ENCODE measurements at regions not wholly inside any gene's neighbourhood (a gene's known extent, or its start where the extent isn't known, plus 50 kb on each side); places are given as distances from the start of the nearest gene placed in this dataset.

DNA sequence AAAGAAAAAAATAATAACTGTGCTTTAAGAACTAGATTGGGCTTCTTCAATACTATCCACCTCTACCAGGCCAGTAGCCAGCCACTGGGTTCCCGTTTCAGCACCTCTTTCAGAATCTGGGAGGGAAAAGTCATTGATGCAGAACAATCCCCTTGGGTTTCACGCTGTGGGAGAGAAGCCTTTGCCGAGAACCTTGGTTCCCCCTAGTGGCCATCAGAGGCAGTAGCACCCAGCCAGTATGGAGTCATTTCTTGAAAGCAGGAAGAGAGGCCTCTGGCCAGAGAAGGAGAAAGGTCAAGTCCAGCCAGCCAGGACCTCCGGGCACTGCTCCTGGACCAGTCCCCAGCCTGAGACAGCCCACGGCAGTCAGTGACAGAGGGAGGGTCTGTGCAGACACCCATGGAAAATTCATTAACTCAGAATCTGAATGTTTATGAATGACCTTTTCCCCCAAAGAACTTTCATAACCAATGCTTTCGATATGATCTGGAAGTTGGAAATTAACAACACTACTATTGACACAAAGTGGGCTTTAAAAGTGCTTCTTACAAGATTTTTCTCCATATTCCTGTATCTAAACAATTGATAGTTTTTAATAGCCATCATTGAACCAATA lies 51.2 kb upstream of the CDH5 start:
- Histone ChIP-seq H3K27me3 (ENCODE audit: control insufficient read depth in 1 of 2, insufficient read depth in 2 of 2, low read length in 1 of 2) (no peaks in the 10 kb centered on the region), H3K27ac (ENCODE audit: low read depth in 1 of 2, low read length in 2 of 2) (no peak overlapping the region), H3K9me3 (ENCODE audit: control insufficient read depth, low read length) (no peaks in the 10 kb centered on the region), H3K4me3 (ENCODE audit: low read length in 2 of 2) (no peak overlapping the region), H3K4me1 (ENCODE audit: control insufficient read depth in 1 of 2, insufficient read depth in 2 of 2, low read length in 2 of 2) (no peaks in the 10 kb centered on the region), H3K36me3 (ENCODE audit: control insufficient read depth in 1 of 2, insufficient read depth in 2 of 2, low read length in 1 of 2) (no peaks in the 10 kb centered on the region)
- ATAC-seq (ENCODE audit: low FRiP score): peak; percentile 89
- DNase-seq: peak in 1 of 2 donors; percentile 58
- WGBS, 2 donors: 13 to 15% methylated on average over 6 of the region's 6 CpGs
- intact Hi-C loops (cut with DNase I): no loop called here

DNA sequence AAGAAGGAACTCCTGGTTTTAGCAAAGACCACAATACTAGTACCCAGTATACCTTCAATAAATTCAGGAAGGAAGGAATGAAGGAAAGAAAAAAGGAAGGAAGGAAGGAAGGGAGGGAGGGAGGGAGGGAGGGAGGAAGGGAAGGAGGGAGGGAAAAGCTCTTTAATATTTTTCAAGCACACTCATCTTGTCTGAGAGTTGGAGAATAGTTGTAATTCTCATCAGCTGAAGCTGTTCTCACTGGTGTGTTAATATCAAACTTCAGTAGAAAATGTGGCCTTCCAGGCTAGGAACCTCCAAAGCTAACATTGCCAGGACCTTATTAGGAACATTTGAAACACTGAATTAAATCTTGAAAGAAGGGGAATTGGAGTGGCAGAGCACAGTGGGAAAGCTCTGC lies 55.2 kb upstream of the CDH5 start:
- intact Hi-C loops (cut with DNase I): no loop called here
- Histone ChIP-seq H3K4me1 (ENCODE audit: control insufficient read depth in 1 of 2, insufficient read depth in 2 of 2, low read length in 2 of 2) (no peaks in the 10 kb centered on the region), H3K36me3 (ENCODE audit: control insufficient read depth in 1 of 2, insufficient read depth in 2 of 2, low read length in 1 of 2) (no peaks in the 10 kb centered on the region), H3K4me3 (ENCODE audit: low read length in 2 of 2) (no peak overlapping the region), H3K9me3 (ENCODE audit: control insufficient read depth, low read length) (no peaks in the 10 kb centered on the region), H3K27me3 (ENCODE audit: control insufficient read depth in 1 of 2, insufficient read depth in 2 of 2, low read length in 1 of 2) (no peaks in the 10 kb centered on the region), H3K27ac (ENCODE audit: low read depth in 1 of 2, low read length in 2 of 2) (no peak overlapping the region)
- ATAC-seq (ENCODE audit: low FRiP score): no peak
- DNase-seq: no peak

DNA sequence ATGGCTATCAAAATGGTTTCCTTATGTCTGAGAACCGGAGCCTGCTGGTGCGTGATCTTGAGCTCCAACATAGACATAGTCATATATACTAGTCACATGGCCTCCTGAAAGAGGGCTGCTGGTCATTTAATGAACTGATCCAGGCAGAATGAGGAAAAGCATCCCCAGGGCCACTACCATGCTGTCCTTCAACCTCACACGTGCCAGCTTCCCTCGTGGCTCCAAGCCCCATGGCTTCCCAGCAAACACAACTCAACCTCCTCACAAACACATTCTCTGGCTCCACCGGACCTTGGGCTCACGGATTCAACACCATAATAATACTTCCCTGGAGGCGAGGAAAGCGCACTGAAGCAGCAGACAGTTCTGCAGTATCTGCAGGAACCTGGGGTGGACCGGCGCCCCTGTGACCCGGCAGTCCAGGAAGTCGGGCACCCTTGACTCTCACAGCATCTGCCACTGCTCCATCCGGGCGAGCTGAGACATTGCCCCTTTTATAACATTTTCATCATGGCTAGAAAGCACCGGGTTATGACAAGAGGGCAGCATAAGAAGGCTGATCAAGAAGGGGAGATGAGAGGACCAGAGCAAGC lies 57.2 kb upstream of the CDH5 start:
- 91% methylated on average over 15 of the region's 15 CpGs for WGBS, 2 donors
- H3K36me3 ChIP-seq (ENCODE audit: control insufficient read depth in 1 of 2, insufficient read depth in 2 of 2, low read length in 1 of 2): no peaks in the 10 kb centered on the region
- H3K4me1 ChIP-seq (ENCODE audit: control insufficient read depth in 1 of 2, insufficient read depth in 2 of 2, low read length in 2 of 2): no peaks in the 10 kb centered on the region
- no peak overlapping the region for H3K27ac ChIP-seq (ENCODE audit: low read depth in 1 of 2, low read length in 2 of 2)
- DNase-seq (no peak), ATAC-seq (ENCODE audit: low FRiP score) (no peak)
- intact Hi-C loops (cut with DNase I): no loop called here
- H3K9me3 ChIP-seq (ENCODE audit: control insufficient read depth, low read length): no peaks in the 10 kb centered on the region
- H3K4me3 ChIP-seq (ENCODE audit: low read length in 2 of 2): no peak overlapping the region
- no peaks in the 10 kb centered on the region for H3K27me3 ChIP-seq (ENCODE audit: control insufficient read depth in 1 of 2, insufficient read depth in 2 of 2, low read length in 1 of 2)

DNA sequence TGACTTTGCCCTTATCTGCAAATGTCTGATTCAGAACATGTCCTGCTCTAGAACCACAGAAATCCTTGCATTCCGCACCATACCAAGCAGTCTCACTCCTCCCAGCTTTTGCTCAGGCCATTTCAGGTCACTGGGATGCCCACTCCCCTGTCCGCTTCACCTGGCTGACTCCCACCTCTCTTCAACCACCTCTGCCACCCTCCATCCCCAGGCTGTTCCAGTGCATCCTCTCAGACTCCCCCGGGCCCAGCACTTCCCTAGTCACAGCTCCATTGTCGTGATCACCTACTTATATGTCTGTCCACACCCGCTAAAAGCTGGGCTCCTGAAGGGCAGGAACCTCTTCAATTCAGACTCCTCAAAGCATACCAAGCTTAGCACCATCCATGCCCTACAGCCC lies 58.4 kb upstream of the CDH5 start:
- no peak for ATAC-seq (ENCODE audit: low FRiP score)

DNA sequence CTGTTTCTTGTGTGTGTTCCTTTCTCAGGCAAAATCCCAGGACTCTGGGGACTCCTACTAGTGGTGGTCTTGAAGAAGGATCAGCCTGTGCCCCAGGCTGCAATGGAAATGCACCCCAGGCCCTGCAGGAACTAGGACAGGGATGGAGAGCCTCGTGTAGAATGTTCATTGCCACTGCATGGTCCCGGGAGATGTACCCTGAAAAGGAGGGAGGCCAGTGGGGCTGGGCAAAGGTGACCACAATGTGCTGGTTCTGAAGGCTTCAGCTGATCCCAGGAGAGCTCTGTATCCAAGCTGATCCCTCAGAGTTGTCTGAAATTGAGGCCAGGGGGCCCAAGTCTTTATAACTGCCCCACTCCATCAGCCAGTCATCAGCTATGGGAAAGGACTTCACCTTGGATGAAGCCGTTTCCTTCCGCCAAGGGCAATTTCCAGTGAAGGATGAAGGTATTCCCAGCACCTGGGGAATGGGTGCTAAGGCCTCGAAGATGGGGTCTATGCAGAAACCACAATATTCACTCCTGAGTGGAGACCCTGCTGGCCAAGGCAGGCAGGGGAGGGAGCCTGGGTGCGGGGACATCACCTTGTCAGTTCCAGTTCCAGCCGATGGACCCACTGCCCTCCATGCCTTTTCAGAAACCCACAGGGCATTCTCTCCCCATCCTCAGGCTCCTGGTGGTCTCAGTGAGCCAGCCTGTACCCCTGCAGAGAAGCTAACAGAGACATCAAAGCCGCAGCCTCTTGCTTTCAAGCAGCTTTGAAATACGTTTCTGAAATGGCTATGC lies 59.9 kb upstream of the CDH5 start:
- Histone ChIP-seq H3K27ac (ENCODE audit: low read depth in 1 of 2, low read length in 2 of 2) (no peak overlapping the region), H3K4me3 (ENCODE audit: low read length in 2 of 2) (no peak overlapping the region), H3K9me3 (ENCODE audit: control insufficient read depth, low read length) (no peaks in the 10 kb centered on the region), H3K27me3 (ENCODE audit: control insufficient read depth in 1 of 2, insufficient read depth in 2 of 2, low read length in 1 of 2) (no peaks in the 10 kb centered on the region), H3K4me1 (ENCODE audit: control insufficient read depth in 1 of 2, insufficient read depth in 2 of 2, low read length in 2 of 2) (no peaks in the 10 kb centered on the region), H3K36me3 (ENCODE audit: control insufficient read depth in 1 of 2, insufficient read depth in 2 of 2, low read length in 1 of 2) (no peaks in the 10 kb centered on the region)
- 87 to 94% methylated on average over 9 of the region's 9 CpGs for WGBS, 2 donors
- intact Hi-C loops (cut with DNase I): no loop called here
- ATAC-seq (ENCODE audit: low FRiP score) (no peak), DNase-seq (no peak)

More for the DNA sequence above, 58.4 kb upstream of the CDH5 start:
- no peaks in the 10 kb centered on the region for H3K9me3 ChIP-seq (ENCODE audit: control insufficient read depth, low read length)
- intact Hi-C loops (cut with DNase I): no loop called here
- no peaks in the 10 kb centered on the region for H3K27me3 ChIP-seq (ENCODE audit: control insufficient read depth in 1 of 2, insufficient read depth in 2 of 2, low read length in 1 of 2)
- no peak for DNase-seq
- no peak overlapping the region for H3K4me3 ChIP-seq (ENCODE audit: low read length in 2 of 2)
- WGBS, 2 donors: 93 to 97% methylated on average over 5 of the region's 5 CpGs
- no peaks in the 10 kb centered on the region for H3K4me1 ChIP-seq (ENCODE audit: control insufficient read depth in 1 of 2, insufficient read depth in 2 of 2, low read length in 2 of 2)
- H3K27ac ChIP-seq (ENCODE audit: low read depth in 1 of 2, low read length in 2 of 2): no peak overlapping the region
- no peaks in the 10 kb centered on the region for H3K36me3 ChIP-seq (ENCODE audit: control insufficient read depth in 1 of 2, insufficient read depth in 2 of 2, low read length in 1 of 2)

DNA sequence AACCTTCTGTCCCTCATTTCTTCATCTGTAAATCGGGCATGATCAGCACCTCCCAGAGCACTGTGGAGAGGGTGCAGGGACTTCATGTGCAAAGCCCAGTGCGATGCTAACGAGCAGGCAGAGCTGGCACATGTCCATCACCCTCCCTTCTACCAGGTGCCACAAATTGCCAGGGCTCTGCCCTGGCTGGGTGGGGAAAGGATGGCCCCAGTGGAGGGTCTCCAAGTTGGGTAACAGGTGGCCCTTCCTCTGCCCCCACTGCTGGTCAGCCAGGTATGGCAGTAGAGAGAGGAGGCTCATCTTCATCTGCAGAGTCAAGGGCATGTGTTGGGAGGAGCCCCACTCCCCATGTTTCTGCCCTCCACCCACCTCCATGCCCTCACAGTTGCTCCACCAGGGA lies 61.5 kb upstream of the CDH5 start:
- Histone ChIP-seq H3K36me3 (ENCODE audit: control insufficient read depth in 1 of 2, insufficient read depth in 2 of 2, low read length in 1 of 2) (no peaks in the 10 kb centered on the region), H3K27me3 (ENCODE audit: control insufficient read depth in 1 of 2, insufficient read depth in 2 of 2, low read length in 1 of 2) (no peaks in the 10 kb centered on the region), H3K27ac (ENCODE audit: low read depth in 1 of 2, low read length in 2 of 2) (no peak overlapping the region), H3K4me1 (ENCODE audit: control insufficient read depth in 1 of 2, insufficient read depth in 2 of 2, low read length in 2 of 2) (no peaks in the 10 kb centered on the region), H3K9me3 (ENCODE audit: control insufficient read depth, low read length) (no peaks in the 10 kb centered on the region), H3K4me3 (ENCODE audit: low read length in 2 of 2) (no peak overlapping the region)
- intact Hi-C loops (cut with DNase I): no loop called here
- 78 to 81% methylated on average over 3 of the region's 3 CpGs for WGBS, 2 donors
- no peak for DNase-seq
- ATAC-seq (ENCODE audit: low FRiP score): no peak

DNA sequence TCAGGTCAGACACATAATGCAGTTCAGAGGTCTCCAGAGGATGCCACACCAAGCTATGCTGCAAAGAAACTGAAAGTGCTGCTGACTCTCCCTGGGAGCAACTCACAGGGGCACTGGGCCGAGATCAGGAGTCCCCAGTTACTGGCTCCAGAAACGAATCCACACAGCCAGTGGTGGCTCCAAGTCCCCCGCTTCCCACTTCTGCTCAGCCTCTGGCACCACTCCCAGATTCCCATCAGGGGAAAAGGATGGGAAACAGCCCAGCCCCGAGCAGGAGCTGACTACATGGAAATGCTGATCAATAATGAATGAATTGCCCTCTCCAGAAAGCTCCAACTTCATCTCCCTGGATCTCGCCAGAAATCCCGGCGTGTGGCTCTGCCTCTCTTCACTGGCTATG lies 62.3 kb upstream of the CDH5 start:
- ATAC-seq (ENCODE audit: low FRiP score) (no peak), DNase-seq (no peak)
- intact Hi-C loops (cut with DNase I): no loop called here

DNA sequence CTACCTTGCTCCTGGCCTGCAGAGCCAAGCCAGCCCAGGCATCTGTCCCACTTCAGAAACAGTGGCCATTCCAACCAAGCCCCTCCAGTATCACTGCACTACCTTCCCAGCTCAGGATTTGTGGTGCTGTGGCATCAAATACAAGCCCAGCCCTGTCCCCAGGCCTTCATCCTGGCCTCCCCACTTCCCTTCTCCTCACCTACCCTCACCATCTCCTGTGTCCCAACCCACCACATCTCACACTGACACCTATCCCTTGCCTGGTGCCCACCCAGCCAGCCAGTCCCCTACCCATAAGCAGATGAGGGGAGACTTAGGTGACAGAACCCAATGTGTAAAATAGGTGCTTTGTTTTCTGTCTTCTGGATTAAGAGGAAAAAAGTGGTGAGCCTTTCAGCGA lies 66.0 kb upstream of the CDH5 start:
- ATAC-seq (ENCODE audit: low FRiP score): no peak
- no peaks in the 10 kb centered on the region for H3K9me3 ChIP-seq (ENCODE audit: control insufficient read depth, low read length)
- H3K27ac ChIP-seq (ENCODE audit: low read depth in 1 of 2, low read length in 2 of 2): no peak overlapping the region
- no peaks in the 10 kb centered on the region for H3K36me3 ChIP-seq (ENCODE audit: control insufficient read depth in 1 of 2, insufficient read depth in 2 of 2, low read length in 1 of 2)
- WGBS, 2 donors: 96 to 97% methylated on average over 1 of the region's 1 CpG
- no peak for DNase-seq
- no peaks in the 10 kb centered on the region for H3K4me1 ChIP-seq (ENCODE audit: control insufficient read depth in 1 of 2, insufficient read depth in 2 of 2, low read length in 2 of 2)
- intact Hi-C loops (cut with DNase I): no loop called here
- no peak overlapping the region for H3K4me3 ChIP-seq (ENCODE audit: low read length in 2 of 2)
- H3K27me3 ChIP-seq (ENCODE audit: control insufficient read depth in 1 of 2, insufficient read depth in 2 of 2, low read length in 1 of 2): no peaks in the 10 kb centered on the region

More for the DNA sequence above, 62.3 kb upstream of the CDH5 start:
- WGBS, 2 donors: 23 to 34% methylated on average over 7 of the region's 7 CpGs
- H3K4me3 ChIP-seq (ENCODE audit: low read length in 2 of 2): no peak overlapping the region
- no peak overlapping the region for H3K27ac ChIP-seq (ENCODE audit: low read depth in 1 of 2, low read length in 2 of 2)
- no peaks in the 10 kb centered on the region for H3K9me3 ChIP-seq (ENCODE audit: control insufficient read depth, low read length)
- H3K4me1 ChIP-seq (ENCODE audit: control insufficient read depth in 1 of 2, insufficient read depth in 2 of 2, low read length in 2 of 2): no peaks in the 10 kb centered on the region
- H3K27me3 ChIP-seq (ENCODE audit: control insufficient read depth in 1 of 2, insufficient read depth in 2 of 2, low read length in 1 of 2): no peaks in the 10 kb centered on the region
- H3K36me3 ChIP-seq (ENCODE audit: control insufficient read depth in 1 of 2, insufficient read depth in 2 of 2, low read length in 1 of 2): no peaks in the 10 kb centered on the region

DNA sequence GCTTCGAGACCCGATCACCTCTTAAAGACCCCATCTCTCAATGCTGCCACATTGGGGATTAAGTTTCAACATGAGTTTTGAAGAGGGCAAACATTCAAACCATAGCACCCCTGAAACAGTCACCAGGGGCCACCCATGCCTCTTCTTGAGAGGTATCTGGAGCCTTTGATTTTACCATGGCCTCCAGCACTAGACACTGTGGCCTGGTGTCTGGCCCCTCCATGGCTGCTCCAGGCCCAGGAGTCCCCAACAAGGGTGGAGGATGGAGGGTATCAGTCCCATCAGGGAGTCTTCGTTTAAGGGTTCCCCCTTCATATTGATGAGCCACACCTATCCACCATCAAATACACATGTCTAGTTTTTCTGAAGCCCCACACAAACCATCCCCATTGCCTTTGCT lies 66.5 kb upstream of the CDH5 start:
- intact Hi-C loops (cut with DNase I): no loop called here
- Histone ChIP-seq H3K27me3 (ENCODE audit: control insufficient read depth in 1 of 2, insufficient read depth in 2 of 2, low read length in 1 of 2) (no peaks in the 10 kb centered on the region), H3K27ac (ENCODE audit: low read depth in 1 of 2, low read length in 2 of 2) (no peak overlapping the region), H3K4me3 (ENCODE audit: low read length in 2 of 2) (no peak overlapping the region), H3K4me1 (ENCODE audit: control insufficient read depth in 1 of 2, insufficient read depth in 2 of 2, low read length in 2 of 2) (no peaks in the 10 kb centered on the region), H3K9me3 (ENCODE audit: control insufficient read depth, low read length) (no peaks in the 10 kb centered on the region), H3K36me3 (ENCODE audit: control insufficient read depth in 1 of 2, insufficient read depth in 2 of 2, low read length in 1 of 2) (no peaks in the 10 kb centered on the region)
- WGBS, 2 donors: 97 to 98% methylated on average over 3 of the region's 3 CpGs
- no peak for ATAC-seq (ENCODE audit: low FRiP score)
- DNase-seq: no peak
